Lung (tissue), 11 donors: ENCODE measurements at regions not wholly inside any gene's neighbourhood (a gene's known extent, or its start where the extent isn't known, plus 50 kb on each side); places are given as distances from the start of the nearest gene placed in this dataset.
A peak's percentile ranks its signal among the peaks of the same experiment; 100 is the strongest.

Source experiments
- ATAC-seq: fragments of 200-7000 bp; cut with Tn5 transposase; one replicate; pipeline ENCODE4 v1.9.1; 2020; ENCODE audit warnings: moderate number of reproducible peaks; ENCODE audit not compliant: insufficient read depth, low FRiP score
- DNase-seq, 3 donors: peaks; one replicate each; pipeline ENCODE4 v3.0.0-alpha.2; 2013 to 2017
- H3K27ac ChIP-seq, 2 donors: one replicate each; pipeline ENCODE4 v1.5.1; 2013; ENCODE audit warnings: mild to moderate bottlenecking in 2 of 2, moderate library complexity in 2 of 2, control low read depth in 1 of 2, inconsistent platforms in 1 of 2, low read depth in 1 of 2, low read length in 1 of 2
- H3K27me3 ChIP-seq, 3 donors: one replicate each; pipeline ENCODE4 v1.5.1; 2013; ENCODE audit warnings: low read length in 2 of 3; ENCODE audit not compliant: control insufficient read depth in 3 of 3, insufficient read depth in 3 of 3
- H3K36me3 ChIP-seq, 4 donors: one replicate each; pipeline ENCODE4 v1.5.1; 2013; ENCODE audit warnings: low read length in 4 of 4, mild to moderate bottlenecking in 1 of 4, moderate library complexity in 1 of 4; ENCODE audit not compliant: control insufficient read depth in 4 of 4, insufficient read depth in 4 of 4
- H3K4me1 ChIP-seq, 5 donors: one replicate each; pipeline ENCODE4 v1.5.1; 2013; ENCODE audit warnings: low read length in 5 of 5, mild to moderate bottlenecking in 2 of 5, moderate library complexity in 1 of 5; ENCODE audit not compliant: control insufficient read depth in 5 of 5, insufficient read depth in 5 of 5
- H3K4me3 ChIP-seq: one replicate; pipeline ENCODE4 v1.5.1; 2013; ENCODE audit warnings: mild to moderate bottlenecking, control low read depth, moderate library complexity
- H3K9ac ChIP-seq, 2 donors: one replicate each; pipeline ENCODE4 v1.5.1; 2013; ENCODE audit warnings: low read length in 2 of 2, control low read depth in 1 of 2; ENCODE audit not compliant: insufficient read depth in 1 of 2
- H3K9me3 ChIP-seq, 4 donors: one replicate each; pipeline ENCODE4 v1.5.1; 2013; ENCODE audit warnings: low read length in 3 of 4, mild to moderate bottlenecking in 1 of 4, moderate library complexity in 1 of 4; ENCODE audit not compliant: control insufficient read depth in 4 of 4, insufficient read depth in 3 of 4
- WGBS, 2 donors: extraction: QIAGEN DNeasy Blood & Tissue Kit; methylation state at CpG; one replicate each; pipeline ENCODE4 v1.1.7; 2013; 5-methylcytosine and 5-hydroxymethylcytosine counted together
- TF ChIP-seq, protein P1 (sequence below): IDR thresholded peaks from 2 replicates; pipeline ENCODE4 v1.5.1; 2012; ENCODE audit warnings: mild to moderate bottlenecking; ENCODE audit errors: control extremely low read depth, extremely low read depth
- donor health status: control.
- donor health status: control.
- donor health status: Bipolar disorder and iron deficiency.
- donor health status: healthy.
- donor health status: DM: yes; HTN: yes; CAD: no.

DNA sequence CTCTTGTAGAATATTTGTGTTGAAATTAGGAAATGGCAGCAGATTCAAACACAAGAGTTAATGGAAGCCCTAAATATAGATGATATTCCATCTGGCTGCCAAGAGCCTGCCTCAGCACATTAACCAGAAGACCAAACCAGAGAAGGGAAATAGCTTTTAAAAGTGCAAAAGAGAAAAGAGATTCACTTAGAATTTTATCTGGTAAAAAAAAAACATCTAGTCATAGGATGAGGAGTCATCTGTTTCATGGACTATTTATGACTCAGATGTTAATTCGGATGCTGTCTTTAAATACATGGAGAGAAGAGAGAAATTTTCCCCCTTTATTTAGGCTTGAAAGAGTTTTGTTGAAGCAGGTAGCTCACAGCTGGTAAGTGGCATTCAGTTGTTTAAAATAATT lies 201.6 kb upstream of the NUDT4 start:
- WGBS, 2 donors, result 64 to 78% methylated on average over 1 of the region's 1 CpG
- no peak overlapping the region for H3K9ac ChIP-seq

DNA sequence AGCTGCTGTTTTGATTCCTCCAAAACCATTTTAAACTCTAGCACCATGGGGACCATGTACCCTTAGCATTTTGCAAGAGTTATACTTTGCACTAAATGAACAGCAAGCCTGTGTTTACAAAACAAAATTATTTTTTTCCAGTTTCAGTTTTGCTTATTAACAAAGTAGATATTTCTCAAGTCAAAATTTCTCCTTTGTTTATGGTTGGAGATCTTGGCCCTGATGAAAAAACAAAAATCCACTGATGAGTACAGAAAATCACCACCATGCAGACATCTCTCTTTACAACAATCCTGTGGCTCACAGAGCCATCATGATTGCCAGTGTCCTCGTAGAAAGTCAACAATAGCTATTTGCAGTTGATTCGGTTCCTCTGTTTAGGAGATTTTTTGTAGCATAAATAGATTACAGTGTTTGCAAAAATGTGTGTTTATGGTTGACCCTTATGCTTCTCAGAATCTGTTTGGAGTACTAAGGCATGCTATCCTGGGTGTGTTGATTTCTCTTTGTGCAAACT lies 201.1 kb upstream of the NUDT4 start:
- ATAC-seq (no peak), DNase-seq (peak in 2 of 3 donors; percentile 22 to 39)
- H3K9me3 ChIP-seq, result no peaks in the 10 kb centered on the region
- TF ChIP-seq, protein P1, sequence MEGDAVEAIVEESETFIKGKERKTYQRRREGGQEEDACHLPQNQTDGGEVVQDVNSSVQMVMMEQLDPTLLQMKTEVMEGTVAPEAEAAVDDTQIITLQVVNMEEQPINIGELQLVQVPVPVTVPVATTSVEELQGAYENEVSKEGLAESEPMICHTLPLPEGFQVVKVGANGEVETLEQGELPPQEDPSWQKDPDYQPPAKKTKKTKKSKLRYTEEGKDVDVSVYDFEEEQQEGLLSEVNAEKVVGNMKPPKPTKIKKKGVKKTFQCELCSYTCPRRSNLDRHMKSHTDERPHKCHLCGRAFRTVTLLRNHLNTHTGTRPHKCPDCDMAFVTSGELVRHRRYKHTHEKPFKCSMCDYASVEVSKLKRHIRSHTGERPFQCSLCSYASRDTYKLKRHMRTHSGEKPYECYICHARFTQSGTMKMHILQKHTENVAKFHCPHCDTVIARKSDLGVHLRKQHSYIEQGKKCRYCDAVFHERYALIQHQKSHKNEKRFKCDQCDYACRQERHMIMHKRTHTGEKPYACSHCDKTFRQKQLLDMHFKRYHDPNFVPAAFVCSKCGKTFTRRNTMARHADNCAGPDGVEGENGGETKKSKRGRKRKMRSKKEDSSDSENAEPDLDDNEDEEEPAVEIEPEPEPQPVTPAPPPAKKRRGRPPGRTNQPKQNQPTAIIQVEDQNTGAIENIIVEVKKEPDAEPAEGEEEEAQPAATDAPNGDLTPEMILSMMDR, result no peak
- H3K4me1 ChIP-seq, result peaks cover 0 to 33% (median 13%) of the 10 kb centered on the region in 5 donors
- H3K4me3 ChIP-seq, result no peak overlapping the region
- no peak overlapping the region for H3K9ac ChIP-seq
- H3K27me3 ChIP-seq, result no peaks in the 10 kb centered on the region
- 41 to 70% methylated on average over 2 of the region's 2 CpGs for WGBS, 2 donors
- no peaks in the 10 kb centered on the region for H3K36me3 ChIP-seq
- H3K27ac ChIP-seq, result peak overlapping the region in 1 of 2 donors; percentile 81

More for the DNA sequence above, 201.6 kb upstream of the NUDT4 start:
- H3K27me3 ChIP-seq, result no peaks in the 10 kb centered on the region
- peaks cover 0 to 33% (median 13%) of the 10 kb centered on the region in 5 donors for H3K4me1 ChIP-seq
- ATAC-seq, result no peak
- no peak overlapping the region for H3K4me3 ChIP-seq
- H3K36me3 ChIP-seq, result no peaks in the 10 kb centered on the region
- no peaks in the 10 kb centered on the region for H3K9me3 ChIP-seq
- DNase-seq, result peak in 2 of 3 donors; percentile 54 to 69
- H3K27ac ChIP-seq, result peak overlapping the region in 1 of 2 donors; percentile 81
- TF ChIP-seq, protein P1, result no peak

DNA sequence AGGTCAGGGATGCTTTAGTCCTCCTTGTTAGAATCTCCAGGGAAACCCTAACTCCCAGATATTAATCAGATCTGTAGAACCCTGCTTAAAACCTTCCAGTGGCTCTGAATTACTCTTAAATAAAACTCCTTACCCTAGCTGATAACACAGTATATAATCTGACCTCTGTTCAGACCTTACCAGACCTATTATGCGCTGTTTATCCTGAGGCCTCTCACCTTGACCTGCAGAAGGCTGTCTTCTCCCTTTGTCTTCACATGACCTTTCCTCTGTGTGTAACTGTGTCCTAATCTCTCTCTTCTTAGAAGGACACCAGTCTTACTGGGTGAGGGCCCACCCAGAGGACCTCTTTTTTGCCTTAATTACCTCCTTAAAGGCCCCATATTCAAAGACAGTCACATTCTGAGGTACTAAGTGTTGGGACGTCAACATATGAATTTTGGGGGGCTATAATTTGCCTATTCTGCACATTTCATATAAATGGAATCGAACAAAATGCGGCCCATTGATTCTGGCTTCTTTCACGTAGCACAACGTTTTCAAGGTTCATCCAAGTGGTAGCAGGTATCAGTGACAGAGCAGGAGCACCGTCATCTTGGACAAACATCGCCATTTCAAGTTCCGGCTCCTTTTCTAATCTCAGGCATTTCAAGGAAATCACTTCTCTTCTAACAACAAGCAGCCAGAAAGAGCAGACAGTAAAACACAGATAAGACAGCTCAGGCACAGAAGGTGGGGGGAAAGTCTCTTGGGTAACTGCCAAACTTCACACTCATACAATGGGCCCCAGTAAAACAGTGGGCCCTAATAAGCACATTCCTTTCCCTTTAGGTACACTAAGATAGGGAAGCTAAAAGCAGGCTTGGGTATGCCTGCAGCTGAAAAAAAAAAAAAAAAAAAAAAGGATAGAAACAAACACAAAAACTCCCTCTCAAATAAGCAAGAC lies 200.2 kb upstream of the NUDT4 start:
- ATAC-seq, result no peak
- peaks cover 0 to 33% (median 13%) of the 10 kb centered on the region in 5 donors for H3K4me1 ChIP-seq
- H3K9me3 ChIP-seq, result no peaks in the 10 kb centered on the region
- 76 to 83% methylated on average over 9 of the region's 9 CpGs for WGBS, 2 donors
- DNase-seq, result no peak
- H3K9ac ChIP-seq, result no peak overlapping the region
- H3K27ac ChIP-seq, result peak overlapping the region in 1 of 2 donors; percentile 81
- no peaks in the 10 kb centered on the region for H3K36me3 ChIP-seq
- TF ChIP-seq, protein P1, result no peak
- no peak overlapping the region for H3K4me3 ChIP-seq
- H3K27me3 ChIP-seq, result no peaks in the 10 kb centered on the region
